ENCODE measurements at regions not wholly inside any gene's neighbourhood (a gene's known extent, or its start where the extent isn't known, plus 50 kb on each side); places are given as distances from the start of the nearest gene placed in this dataset.
A peak's percentile ranks its signal among the peaks of the same experiment; 100 is the strongest.
"Not testable (repeated sequence)": the region's sequence is repeated elsewhere in the genome, so short reads cannot be mapped to it uniquely, and the experiment has no call there.

GRCh38 chr14:71358932-71359421 lies 451.7 kb downstream of the PCNX1 start:
- not testable (repeated sequence) for H3K4me3 Mint-ChIP-seq, H3K27me3 Mint-ChIP-seq, DNase-seq
- peaks cover 21% of the 10 kb centered on the region for H3K9me3 Mint-ChIP-seq
- H3K36me3 Mint-ChIP-seq: peaks cover 45% of the 10 kb centered on the region
- H3K27ac Mint-ChIP-seq: peak overlapping the region; percentile 34
- H3K4me1 Mint-ChIP-seq: peaks cover 44% of the 10 kb centered on the region

- peaks cover 21% of the 10 kb centered on the region for H3K9me3 Mint-ChIP-seq
- peaks cover 49% of the 10 kb centered on the region for H3K4me1 Mint-ChIP-seq
- H3K27ac Mint-ChIP-seq: no peak overlapping the region
- no peak for DNase-seq
- no peak overlapping the region for H3K4me3 Mint-ChIP-seq
- H3K27me3 Mint-ChIP-seq: no peaks in the 10 kb centered on the region
- peaks cover 45% of the 10 kb centered on the region for H3K36me3 Mint-ChIP-seq
Measured at GRCh38 chr14:71359823-71360222, 452.6 kb downstream of the PCNX1 start.

- peaks cover 49% of the 10 kb centered on the region for H3K4me1 Mint-ChIP-seq
- peaks cover 41% of the 10 kb centered on the region for H3K36me3 Mint-ChIP-seq
- peaks cover 21% of the 10 kb centered on the region for H3K9me3 Mint-ChIP-seq
Measured at GRCh38 chr14:71361336-71361735, 454.1 kb downstream of the PCNX1 start.

GRCh38 chr14:71361874-71362273 lies 454.6 kb downstream of the PCNX1 start:
- Mint-ChIP-seq H3K9me3 (peaks cover 21% of the 10 kb centered on the region), H3K4me3 (no peak overlapping the region), H3K27me3 (no peaks in the 10 kb centered on the region), H3K4me1 (peaks cover 49% of the 10 kb centered on the region), H3K27ac (no peak overlapping the region), H3K36me3 (peaks cover 41% of the 10 kb centered on the region)
- no peak for DNase-seq

More at GRCh38 chr14:71361336-71361735, 454.1 kb downstream of the PCNX1 start:
- H3K27ac Mint-ChIP-seq: no peak overlapping the region
- DNase-seq: no peak
- no peak overlapping the region for H3K4me3 Mint-ChIP-seq
- no peaks in the 10 kb centered on the region for H3K27me3 Mint-ChIP-seq

- H3K4me1 Mint-ChIP-seq: peaks cover 49% of the 10 kb centered on the region
- H3K27ac Mint-ChIP-seq: no peak overlapping the region
- DNase-seq: no peak
- peaks cover 21% of the 10 kb centered on the region for H3K9me3 Mint-ChIP-seq
- no peaks in the 10 kb centered on the region for H3K27me3 Mint-ChIP-seq
- H3K36me3 Mint-ChIP-seq: peaks cover 41% of the 10 kb centered on the region
- H3K4me3 Mint-ChIP-seq: no peak overlapping the region
Measured at GRCh38 chr14:71362282-71362681, 455.0 kb downstream of the PCNX1 start.

- Mint-ChIP-seq H3K4me1 (peaks cover 49% of the 10 kb centered on the region), H3K36me3 (peaks cover 36% of the 10 kb centered on the region), H3K27ac (no peak overlapping the region), H3K4me3 (no peak overlapping the region), H3K27me3 (no peaks in the 10 kb centered on the region), H3K9me3 (peaks cover 21% of the 10 kb centered on the region)
- DNase-seq: no peak
Measured at GRCh38 chr14:71362920-71363584, 455.8 kb downstream of the PCNX1 start.

- peaks cover 25% of the 10 kb centered on the region for H3K36me3 Mint-ChIP-seq
- H3K4me1 Mint-ChIP-seq: peaks cover 39% of the 10 kb centered on the region
- no peak overlapping the region for H3K4me3 Mint-ChIP-seq
- peak overlapping the region; percentile 22 for H3K27ac Mint-ChIP-seq
- H3K9me3 Mint-ChIP-seq: peaks cover 11% of the 10 kb centered on the region
- no peaks in the 10 kb centered on the region for H3K27me3 Mint-ChIP-seq
- no peak for DNase-seq
Measured at GRCh38 chr14:71363946-71364925, 457.0 kb downstream of the PCNX1 start.

GRCh38 chr14:71365361-71365760 lies 458.1 kb downstream of the PCNX1 start:
- no peak overlapping the region for H3K4me3 Mint-ChIP-seq
- H3K36me3 Mint-ChIP-seq: peaks cover 16% of the 10 kb centered on the region
- DNase-seq: no peak
- peaks cover 38% of the 10 kb centered on the region for H3K4me1 Mint-ChIP-seq
- H3K27me3 Mint-ChIP-seq: no peaks in the 10 kb centered on the region
- no peak overlapping the region for H3K27ac Mint-ChIP-seq
- peaks cover 6% of the 10 kb centered on the region for H3K9me3 Mint-ChIP-seq

GRCh38 chr14:71366861-71367260 lies 459.6 kb downstream of the PCNX1 start:
- peaks cover 6% of the 10 kb centered on the region for H3K9me3 Mint-ChIP-seq
- peaks cover 14% of the 10 kb centered on the region for H3K36me3 Mint-ChIP-seq
- H3K27me3 Mint-ChIP-seq: no peaks in the 10 kb centered on the region
- no peak overlapping the region for H3K4me3 Mint-ChIP-seq
- no peak overlapping the region for H3K27ac Mint-ChIP-seq
- DNase-seq: no peak
- H3K4me1 Mint-ChIP-seq: peaks cover 35% of the 10 kb centered on the region

GRCh38 chr14:71371711-71372396 lies 464.6 kb downstream of the PCNX1 start:
- Mint-ChIP-seq H3K4me3 (no peak overlapping the region), H3K4me1 (peaks cover 21% of the 10 kb centered on the region), H3K27me3 (no peaks in the 10 kb centered on the region), H3K36me3 (peaks cover 23% of the 10 kb centered on the region), H3K9me3 (peaks cover 7% of the 10 kb centered on the region), H3K27ac (peak overlapping the region; percentile 29)
- DNase-seq: no peak

- Mint-ChIP-seq H3K4me1 (peaks cover 21% of the 10 kb centered on the region), H3K27ac (peak overlapping the region; percentile 29), H3K36me3 (peaks cover 24% of the 10 kb centered on the region), H3K27me3 (no peaks in the 10 kb centered on the region), H3K9me3 (peaks cover 7% of the 10 kb centered on the region), H3K4me3 (no peak overlapping the region)
- DNase-seq: no peak
Measured at GRCh38 chr14:71372411-71372838, 465.2 kb downstream of the PCNX1 start.

- no peak for DNase-seq
- Mint-ChIP-seq H3K27ac (no peak overlapping the region), H3K36me3 (peaks cover 35% of the 10 kb centered on the region), H3K4me3 (no peak overlapping the region), H3K27me3 (no peaks in the 10 kb centered on the region), H3K9me3 (peaks cover 15% of the 10 kb centered on the region), H3K4me1 (peaks cover 32% of the 10 kb centered on the region)
Measured at GRCh38 chr14:71373773-71374172, 466.5 kb downstream of the PCNX1 start.

- H3K27ac Mint-ChIP-seq: no peak overlapping the region
Measured at GRCh38 chr14:71374989-71375388, 467.7 kb downstream of the PCNX1 start.

GRCh38 chr14:71377099-71377498 lies 469.8 kb downstream of the PCNX1 start:
- DNase-seq: no peak
- peaks cover 16% of the 10 kb centered on the region for H3K9me3 Mint-ChIP-seq
- peaks cover 28% of the 10 kb centered on the region for H3K4me1 Mint-ChIP-seq
- H3K27me3 Mint-ChIP-seq: no peaks in the 10 kb centered on the region
- peaks cover 43% of the 10 kb centered on the region for H3K36me3 Mint-ChIP-seq
- no peak overlapping the region for H3K27ac Mint-ChIP-seq
- no peak overlapping the region for H3K4me3 Mint-ChIP-seq

More at GRCh38 chr14:71374989-71375388, 467.7 kb downstream of the PCNX1 start:
- Mint-ChIP-seq H3K9me3 (peaks cover 16% of the 10 kb centered on the region), H3K36me3 (peaks cover 42% of the 10 kb centered on the region), H3K27me3 (no peaks in the 10 kb centered on the region), H3K4me1 (peaks cover 35% of the 10 kb centered on the region), H3K4me3 (no peak overlapping the region)
- DNase-seq: no peak

- Mint-ChIP-seq H3K9me3 (peaks cover 15% of the 10 kb centered on the region), H3K27me3 (no peaks in the 10 kb centered on the region), H3K27ac (no peak overlapping the region), H3K4me1 (peaks cover 30% of the 10 kb centered on the region), H3K4me3 (no peak overlapping the region), H3K36me3 (peaks cover 41% of the 10 kb centered on the region)
- no peak for DNase-seq
Measured at GRCh38 chr14:71380271-71380670, 473.0 kb downstream of the PCNX1 start.

Data from activated naive CD8-positive, alpha-beta T cell treated with anti-CD3 and anti-CD28 coated beads for 36 hours (primary cell).